ENCODE measurements at regions not wholly inside any gene's neighbourhood (a gene's known extent, or its start where the extent isn't known, plus 50 kb on each side); places are given as distances from the start of the nearest gene placed in this dataset.
"Not testable (repeated sequence)": the region's sequence is repeated elsewhere in the genome, so short reads cannot be mapped to it uniquely, and the experiment has no call there.

GRCh38 chr15:91356083-91356482 is 256.0 kb downstream of the SV2B start:
- no peak for DNase-seq (ENCODE audit: low read depth in 2 of 2)

- no peak for DNase-seq (ENCODE audit: low read depth in 2 of 2)
Measured at GRCh38 chr15:91357011-91357410, 257.0 kb downstream of the SV2B start.

GRCh38 chr15:91357486-91357885 is 257.4 kb downstream of the SV2B start:
- DNase-seq (ENCODE audit: low read depth in 2 of 2): no peak

- DNase-seq (ENCODE audit: low read depth in 2 of 2): no peak
Measured at GRCh38 chr15:91358405-91358804, 258.3 kb downstream of the SV2B start.

GRCh38 chr15:91361696-91362095 is 261.6 kb downstream of the SV2B start:
- not testable (repeated sequence) for DNase-seq (ENCODE audit: low read depth in 2 of 2)

GRCh38 chr15:91366111-91366510 is 266.1 kb downstream of the SV2B start:
- no peak for DNase-seq (ENCODE audit: low read depth in 2 of 2)

- no peak for DNase-seq (ENCODE audit: low read depth in 2 of 2)
Measured at GRCh38 chr15:91368611-91369010, 268.6 kb downstream of the SV2B start.

GRCh38 chr15:91369823-91370222 is 269.8 kb downstream of the SV2B start:
- no peak for DNase-seq (ENCODE audit: low read depth in 2 of 2)

GRCh38 chr15:91371345-91371744 is 271.3 kb downstream of the SV2B start:
- DNase-seq (ENCODE audit: low read depth in 2 of 2): not testable (repeated sequence)

- no peak for DNase-seq (ENCODE audit: low read depth in 2 of 2)
Measured at GRCh38 chr15:91374336-91374735, 274.3 kb downstream of the SV2B start.

GRCh38 chr15:91376038-91376437 is 276.0 kb downstream of the SV2B start:
- DNase-seq (ENCODE audit: low read depth in 2 of 2): no peak

- no peak for DNase-seq (ENCODE audit: low read depth in 2 of 2)
Measured at GRCh38 chr15:91380114-91380513, 280.1 kb downstream of the SV2B start.

- DNase-seq (ENCODE audit: low read depth in 2 of 2): no peak
Measured at GRCh38 chr15:91383532-91383931, 283.5 kb downstream of the SV2B start.

- no peak for DNase-seq (ENCODE audit: low read depth in 2 of 2)
Measured at GRCh38 chr15:91384189-91384730, 284.2 kb downstream of the SV2B start.

GRCh38 chr15:91385311-91385710 is 285.3 kb downstream of the SV2B start:
- no peak for DNase-seq (ENCODE audit: low read depth in 2 of 2)

- DNase-seq (ENCODE audit: low read depth in 2 of 2): no peak
Measured at GRCh38 chr15:91393186-91393585, 293.1 kb downstream of the SV2B start.

GRCh38 chr15:91400481-91400880 is 300.4 kb downstream of the SV2B start:
- DNase-seq (ENCODE audit: low read depth in 2 of 2): no peak

GRCh38 chr15:91407269-91407889 is 307.3 kb downstream of the SV2B start:
- DNase-seq (ENCODE audit: low read depth in 2 of 2): no peak

GRCh38 chr15:91408476-91409076 is 308.5 kb downstream of the SV2B start:
- DNase-seq (ENCODE audit: low read depth in 2 of 2): no peak

GRCh38 chr15:91409387-91409786 is 309.3 kb downstream of the SV2B start:
- DNase-seq (ENCODE audit: low read depth in 2 of 2): no peak

GRCh38 chr15:91411586-91411985 is 311.5 kb downstream of the SV2B start:
- no peak for DNase-seq (ENCODE audit: low read depth in 2 of 2)

GRCh38 chr15:91412138-91412928 is 312.3 kb downstream of the SV2B start:
- no peak for DNase-seq (ENCODE audit: low read depth in 2 of 2)

GRCh38 chr15:91413142-91413541 is 313.1 kb downstream of the SV2B start:
- no peak for DNase-seq (ENCODE audit: low read depth in 2 of 2)
